ENCODE measurements at regions not wholly inside any gene's neighbourhood (a gene's known extent, or its start where the extent isn't known, plus 50 kb on each side); places are given as distances from the start of the nearest gene placed in this dataset.

- DNase-seq, result peak in 1 of 2 experiments; percentile 2
Observed at GRCh38 chr4:163895378-163896005, 401.0 kb downstream of the TMA16 start.

- DNase-seq, result no peak
Observed at GRCh38 chr4:163901319-163901718, 406.8 kb downstream of the TMA16 start.

- DNase-seq, result no peak
Observed at GRCh38 chr4:163902417-163902816, 407.9 kb downstream of the TMA16 start.

GRCh38 chr4:163911891-163912290 is 417.4 kb downstream of the TMA16 start:
- DNase-seq, result no peak

GRCh38 chr4:163913571-163913970 is 419.1 kb downstream of the TMA16 start:
- DNase-seq, result no peak

- no peak for DNase-seq
Observed at GRCh38 chr4:163915896-163916295, 421.4 kb downstream of the TMA16 start.

GRCh38 chr4:163920426-163920825 is 425.9 kb downstream of the TMA16 start:
- DNase-seq, result no peak

- DNase-seq, result no peak
Observed at GRCh38 chr4:163922302-163922701, 427.8 kb downstream of the TMA16 start.

GRCh38 chr4:163923092-163923491 is 428.6 kb downstream of the TMA16 start:
- DNase-seq, result no peak

- no peak for DNase-seq
Observed at GRCh38 chr4:163930086-163930485, 435.6 kb downstream of the TMA16 start.

- DNase-seq, result no peak
Observed at GRCh38 chr4:163932504-163932903, 438.0 kb downstream of the TMA16 start.

- no peak for DNase-seq
Observed at GRCh38 chr4:163939597-163939996, 445.1 kb downstream of the TMA16 start.

GRCh38 chr4:163941221-163941905 is 446.9 kb downstream of the TMA16 start:
- no peak for DNase-seq

- no peak for DNase-seq
Observed at GRCh38 chr4:163948920-163949455, 454.5 kb downstream of the TMA16 start.

- no peak for DNase-seq
Observed at GRCh38 chr4:163949976-163950601, 455.6 kb downstream of the TMA16 start.

- no peak for DNase-seq
Observed at GRCh38 chr4:163955288-163955687, 460.8 kb downstream of the TMA16 start.

- DNase-seq, result no peak
Observed at GRCh38 chr4:163958751-163959150, 464.3 kb downstream of the TMA16 start.

- DNase-seq, result no peak
Observed at GRCh38 chr4:163959932-163960331, 465.4 kb downstream of the TMA16 start.

GRCh38 chr4:163966612-163967011 is 472.1 kb downstream of the TMA16 start:
- DNase-seq, result no peak

GRCh38 chr4:163967263-163967662 is 472.8 kb downstream of the TMA16 start:
- no peak for DNase-seq

- DNase-seq, result no peak
Observed at GRCh38 chr4:163967710-163968109, 473.2 kb downstream of the TMA16 start.

GRCh38 chr4:163969291-163969690 is 474.8 kb downstream of the TMA16 start:
- no peak for DNase-seq

GRCh38 chr4:163976588-163976987 is 482.1 kb downstream of the TMA16 start:
- DNase-seq, result no peak

- DNase-seq, result no peak
Observed at GRCh38 chr4:163988391-163988790, 493.9 kb downstream of the TMA16 start.
